ENCODE measurements at regions not wholly inside any gene's neighbourhood (a gene's known extent, or its start where the extent isn't known, plus 50 kb on each side); places are given as distances from the start of the nearest gene placed in this dataset.

- no peak for DNase-seq (ENCODE audit: low read depth)
Measured at GRCh38 chr3:68306571-68306970, 625.8 kb downstream of the TAFA4 start.

- DNase-seq (ENCODE audit: low read depth) = no peak
Measured at GRCh38 chr3:68295457-68295856, 636.9 kb downstream of the TAFA4 start.

- no peak for DNase-seq (ENCODE audit: low read depth)
Measured at GRCh38 chr3:68290333-68290732, 635.9 kb upstream of the SUCLG2 start.

DNA sequence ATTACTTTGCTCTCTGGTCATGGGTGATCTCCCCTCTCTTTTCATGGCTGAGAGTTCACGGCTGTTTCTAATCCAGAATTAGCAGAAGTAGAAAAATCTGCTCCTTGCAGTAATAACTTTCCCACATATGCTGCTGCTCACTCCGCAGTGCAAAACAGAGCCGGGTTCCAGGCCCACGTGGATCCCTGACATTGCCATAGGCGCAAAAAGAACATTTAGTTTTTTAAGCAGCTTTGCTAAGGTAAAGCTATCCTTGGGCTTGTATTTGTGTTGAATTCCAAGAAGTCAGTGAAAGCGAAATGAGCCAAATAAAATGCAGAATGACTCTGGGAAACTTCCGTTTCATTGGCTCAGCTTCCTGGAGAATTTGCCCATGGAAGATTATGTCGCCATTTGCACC is 633.7 kb upstream of the SUCLG2 start:
- DNase-seq (ENCODE audit: low read depth) = no peak

DNA sequence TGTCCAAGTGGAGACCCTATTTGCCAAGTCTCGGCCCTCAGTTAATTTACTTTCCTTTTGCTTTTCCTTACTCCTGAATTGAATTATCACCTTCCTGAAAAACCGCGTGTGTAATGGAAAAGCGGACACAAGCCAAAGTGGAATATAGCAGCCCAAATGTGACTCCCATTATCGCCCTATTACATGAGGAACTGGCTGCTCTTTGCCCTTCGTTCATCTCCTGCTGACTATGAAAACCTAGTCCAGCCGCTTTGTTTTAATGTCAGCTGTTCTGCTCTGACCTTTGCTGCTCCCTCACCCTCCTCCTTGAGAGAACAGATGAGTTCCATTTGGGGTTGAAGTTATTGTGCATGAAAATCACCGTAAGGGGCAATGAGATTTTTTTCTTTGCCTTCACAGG is 632.7 kb upstream of the SUCLG2 start:
- DNase-seq (ENCODE audit: low read depth) = no peak

- DNase-seq (ENCODE audit: low read depth) = no peak
Measured at GRCh38 chr3:68274286-68274685, 619.9 kb upstream of the SUCLG2 start.

DNA sequence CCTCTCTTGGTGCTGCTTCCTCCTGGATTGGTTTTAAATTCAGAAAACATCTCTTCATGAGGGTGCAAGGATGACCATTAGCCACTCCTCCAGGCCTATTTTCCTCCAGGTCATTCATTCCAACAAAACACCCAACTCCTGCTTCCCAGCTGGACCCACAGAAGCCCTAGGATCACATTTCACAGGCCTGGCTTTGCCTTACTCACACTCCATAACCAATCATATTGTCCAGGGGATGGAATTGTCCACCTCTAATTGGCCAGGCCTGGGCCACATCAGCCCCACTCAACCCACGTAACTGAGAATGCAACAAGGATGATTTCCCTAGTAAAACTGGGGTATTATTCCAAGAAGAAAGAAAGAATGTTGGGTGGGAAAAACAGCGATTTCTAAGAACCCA is 616.7 kb upstream of the SUCLG2 start:
- DNase-seq (ENCODE audit: low read depth) = no peak

DNA sequence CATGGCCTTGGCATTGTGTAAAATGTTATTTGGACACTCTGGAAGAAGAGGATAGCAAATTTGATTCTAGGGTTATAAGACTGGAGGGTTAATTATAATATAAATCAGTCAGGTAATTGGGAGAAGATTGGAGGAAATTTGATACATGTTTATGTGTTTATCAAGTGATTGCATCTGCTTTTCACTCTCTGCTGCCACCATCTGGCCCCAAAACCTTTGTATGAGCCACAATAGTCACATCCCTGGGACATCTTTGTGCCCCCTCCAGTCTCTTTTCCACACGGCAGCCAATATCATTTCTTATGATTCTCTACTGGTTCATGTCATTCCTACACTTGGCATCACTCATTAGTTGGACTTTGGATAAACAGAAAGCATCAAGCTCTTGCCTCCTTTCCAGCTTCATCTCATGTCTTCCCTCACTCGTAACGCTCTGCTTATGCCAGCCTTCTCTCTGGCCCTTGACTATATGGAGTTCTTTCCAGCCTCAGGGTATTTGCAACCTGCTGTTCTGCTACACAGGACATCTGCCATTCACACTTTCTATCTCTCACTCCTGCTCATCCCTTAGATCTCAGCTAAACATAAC is 602.3 kb upstream of the SUCLG2 start:
- no peak for DNase-seq (ENCODE audit: low read depth)

DNA sequence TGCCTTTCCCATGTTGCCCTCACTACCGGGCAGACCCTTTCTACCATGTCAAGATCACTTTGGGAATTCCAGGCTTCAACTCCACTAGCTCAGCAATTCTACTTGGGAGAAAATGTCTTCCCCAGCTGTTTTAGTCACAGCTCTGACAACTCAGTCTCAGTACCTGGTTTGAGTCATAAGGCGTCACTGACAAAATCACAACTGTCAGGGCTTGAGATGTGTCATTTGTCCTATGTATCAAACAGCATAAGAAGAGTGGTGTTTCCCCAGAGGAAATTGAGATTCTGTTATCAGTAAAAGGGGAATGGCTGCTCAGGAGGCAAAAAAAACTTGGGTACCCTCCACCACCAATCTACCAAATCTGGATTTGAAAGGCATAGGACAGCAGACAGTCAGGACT is 594.9 kb upstream of the SUCLG2 start:
- DNase-seq (ENCODE audit: low read depth) = no peak

GRCh38 chr3:68242606-68243005 is 588.2 kb upstream of the SUCLG2 start:
- DNase-seq (ENCODE audit: low read depth) = no peak

- DNase-seq (ENCODE audit: low read depth) = no peak
Measured at GRCh38 chr3:68239542-68239941, 585.1 kb upstream of the SUCLG2 start.

- DNase-seq (ENCODE audit: low read depth) = no peak
Measured at GRCh38 chr3:68234076-68234780, 579.8 kb upstream of the SUCLG2 start.

GRCh38 chr3:68228856-68229255 is 574.4 kb upstream of the SUCLG2 start:
- DNase-seq (ENCODE audit: low read depth) = no peak

DNA sequence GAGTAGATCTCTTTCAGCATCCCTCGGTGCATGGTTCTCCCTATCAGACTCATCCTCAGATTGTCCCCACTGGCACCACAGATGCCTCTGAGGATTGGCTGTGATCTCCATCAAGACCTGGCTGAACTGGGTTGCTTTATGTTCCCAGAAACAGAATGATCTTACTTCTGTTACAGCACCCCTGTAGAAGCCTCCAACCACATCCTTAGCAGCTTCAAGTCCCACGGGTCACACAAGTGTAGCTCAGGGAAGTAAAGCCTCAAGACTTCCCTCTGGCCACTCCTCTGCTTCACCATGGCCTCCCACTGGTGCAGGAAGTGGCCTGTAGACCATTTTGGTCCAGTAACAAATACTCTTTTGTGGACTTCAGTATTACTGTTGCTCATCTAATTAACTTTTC is 566.4 kb upstream of the SUCLG2 start:
- DNase-seq (ENCODE audit: low read depth) = no peak

GRCh38 chr3:68211637-68212036 is 557.2 kb upstream of the SUCLG2 start:
- DNase-seq (ENCODE audit: low read depth) = no peak

GRCh38 chr3:68210635-68211034 is 556.2 kb upstream of the SUCLG2 start:
- no peak for DNase-seq (ENCODE audit: low read depth)

DNA sequence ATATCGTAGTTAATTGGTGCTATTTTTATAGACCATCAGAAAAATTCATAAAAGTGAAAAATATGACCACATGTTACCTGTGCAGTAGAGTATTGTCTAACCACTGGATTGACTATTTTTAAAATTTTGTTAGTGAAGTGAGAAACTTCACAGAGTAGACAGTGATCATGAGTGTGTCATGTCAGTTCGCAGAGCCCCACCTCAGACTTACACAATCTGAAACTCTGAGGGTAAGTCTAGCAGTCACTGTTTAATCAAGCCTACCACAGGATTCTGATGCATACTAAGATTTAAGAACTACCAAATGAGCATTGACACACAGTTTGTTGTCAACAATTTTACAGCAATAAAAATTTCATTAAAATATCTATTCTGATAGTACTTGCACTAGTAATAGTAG is 552.9 kb upstream of the SUCLG2 start:
- no peak for DNase-seq (ENCODE audit: low read depth)

- no peak for DNase-seq (ENCODE audit: low read depth)
Measured at GRCh38 chr3:68206524-68207117, 552.2 kb upstream of the SUCLG2 start.

- no peak for DNase-seq (ENCODE audit: low read depth)
Measured at GRCh38 chr3:68186733-68187132, 532.3 kb upstream of the SUCLG2 start.

DNA sequence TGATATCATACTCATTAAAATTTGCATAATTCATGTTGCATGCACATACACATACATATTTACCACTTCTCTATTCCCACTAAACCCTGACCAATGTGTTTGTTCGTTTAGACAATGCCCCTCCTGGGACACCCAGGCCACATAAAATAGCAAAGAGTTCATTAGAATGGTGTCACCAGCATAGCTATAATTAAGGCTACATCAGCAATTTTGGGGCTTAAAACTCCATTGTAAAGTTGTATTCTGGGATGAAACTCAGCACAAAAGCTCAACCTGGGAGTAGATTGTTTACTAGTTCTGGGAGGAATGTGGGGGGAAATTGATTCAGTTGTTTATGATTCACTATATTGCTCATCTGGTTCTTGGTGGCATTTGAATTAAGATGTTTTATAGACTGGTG is 522.2 kb upstream of the SUCLG2 start:
- DNase-seq (ENCODE audit: low read depth) = no peak

DNA sequence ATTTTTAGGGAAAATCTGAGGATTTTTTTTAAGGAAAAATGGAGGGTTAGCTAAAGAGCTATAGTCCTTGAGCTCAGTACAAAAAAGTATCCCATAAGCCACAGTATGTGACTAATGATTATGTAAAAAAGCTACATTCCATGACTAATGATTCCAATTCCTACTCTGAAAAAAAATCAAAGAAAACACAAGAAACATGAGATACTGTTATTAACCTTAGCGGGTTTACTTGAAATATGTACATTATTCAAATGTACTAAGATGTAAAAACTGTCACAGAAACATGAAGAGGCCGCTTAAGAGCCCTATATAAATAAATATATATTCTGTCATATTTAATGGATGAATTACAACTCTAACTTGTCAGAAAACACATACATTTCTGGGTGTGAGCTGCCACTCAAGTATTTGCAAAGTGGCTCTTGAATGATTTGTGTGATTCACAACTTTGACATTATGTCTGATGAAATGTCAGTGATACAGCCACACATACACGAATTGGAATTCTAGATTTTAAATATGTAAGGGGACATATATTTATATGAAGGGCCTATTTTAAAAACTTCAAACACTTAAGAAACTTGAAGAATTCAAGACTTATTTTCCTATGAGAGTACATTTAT is 518.7 kb upstream of the SUCLG2 start:
- DNase-seq (ENCODE audit: low read depth) = no peak

- no peak for DNase-seq (ENCODE audit: low read depth)
Measured at GRCh38 chr3:68172039-68172438, 517.6 kb upstream of the SUCLG2 start.

- DNase-seq (ENCODE audit: low read depth) = no peak
Measured at GRCh38 chr3:68163968-68164367, 509.6 kb upstream of the SUCLG2 start.
